NCI-H2107 treated with DMSO at 0.1 percent for 48 hours (cell line): ENCODE measurements at regions not wholly inside any gene's neighbourhood (a gene's known extent, or its start where the extent isn't known, plus 50 kb on each side); places are given as distances from the start of the nearest gene placed in this dataset.

Source experiments
- DNase-seq: peaks from one replicate; lab custom pipeline; 2025; ENCODE audit not compliant: unreplicated experiment; lab: John Stamatoyannopoulos, UW

- no peak for DNase-seq
Measured at GRCh38 chr12:115158816-115159215, 474.8 kb upstream of the TBX3 start.

DNA sequence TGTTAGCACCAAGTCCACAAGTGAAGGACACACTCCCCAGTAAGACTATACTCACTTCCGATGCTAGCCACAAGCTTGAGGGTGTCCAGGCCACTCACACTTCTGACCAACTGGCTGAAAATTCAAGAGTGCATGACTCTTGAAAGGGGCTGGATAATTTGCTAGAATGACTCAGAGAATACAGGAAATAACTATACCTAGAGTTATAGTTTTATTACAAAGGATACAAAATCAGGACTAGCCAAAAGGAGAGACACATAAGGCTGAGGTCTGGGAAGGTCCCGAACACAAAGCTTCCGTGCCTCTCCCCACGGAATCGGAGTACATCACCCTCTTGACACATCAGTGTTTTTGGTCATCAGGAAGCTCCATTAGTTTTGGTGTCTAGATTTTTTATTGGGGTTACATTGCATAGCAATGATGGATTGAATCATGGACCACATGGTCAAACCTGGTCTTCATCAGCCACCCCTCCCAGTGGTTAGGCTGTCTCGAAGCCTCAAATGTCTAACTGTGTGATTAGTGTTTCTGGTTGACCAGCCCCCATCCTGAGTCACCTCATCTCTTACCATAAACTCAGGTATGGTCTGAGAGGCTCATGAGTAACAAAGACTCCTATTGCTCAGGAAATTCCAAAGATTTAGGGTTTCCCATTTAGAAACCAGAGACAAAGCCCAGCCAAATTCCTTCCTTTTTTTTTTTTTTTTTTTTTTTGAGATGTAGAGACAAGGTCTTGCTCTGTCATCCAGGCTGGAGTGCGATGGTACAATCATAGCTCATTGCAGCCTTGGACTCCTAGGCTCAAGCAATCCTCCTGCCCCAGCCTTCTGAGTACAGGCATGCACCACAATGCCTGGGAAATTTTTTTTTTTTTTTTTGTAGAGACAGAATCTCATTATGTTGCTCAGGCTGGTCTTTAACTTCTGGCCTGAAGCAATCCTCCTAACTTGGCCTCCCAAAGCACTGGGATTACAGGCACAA lies 472.0 kb upstream of the TBX3 start:
- DNase-seq: no peak

GRCh38 chr12:115149685-115150378 lies 465.9 kb upstream of the TBX3 start:
- no peak for DNase-seq

DNA sequence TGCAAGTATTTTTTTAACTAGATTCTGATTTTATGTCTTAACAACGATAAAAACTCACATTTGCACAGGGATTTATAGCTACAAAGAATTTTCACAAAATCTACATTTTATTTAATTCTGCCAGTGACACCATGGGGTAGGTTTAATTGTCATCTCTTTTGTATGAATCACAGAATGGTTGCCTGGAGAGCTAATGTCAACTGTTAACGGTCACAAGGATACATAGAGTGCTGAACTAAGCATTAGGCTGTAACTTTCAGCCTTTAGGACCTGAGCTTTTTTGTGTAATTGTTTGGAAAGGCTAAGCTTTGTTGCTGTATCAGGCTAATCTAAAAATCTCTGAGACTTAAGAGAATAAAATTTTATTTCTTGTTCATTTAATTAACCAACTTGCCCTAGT lies 465.3 kb upstream of the TBX3 start:
- no peak for DNase-seq

DNA sequence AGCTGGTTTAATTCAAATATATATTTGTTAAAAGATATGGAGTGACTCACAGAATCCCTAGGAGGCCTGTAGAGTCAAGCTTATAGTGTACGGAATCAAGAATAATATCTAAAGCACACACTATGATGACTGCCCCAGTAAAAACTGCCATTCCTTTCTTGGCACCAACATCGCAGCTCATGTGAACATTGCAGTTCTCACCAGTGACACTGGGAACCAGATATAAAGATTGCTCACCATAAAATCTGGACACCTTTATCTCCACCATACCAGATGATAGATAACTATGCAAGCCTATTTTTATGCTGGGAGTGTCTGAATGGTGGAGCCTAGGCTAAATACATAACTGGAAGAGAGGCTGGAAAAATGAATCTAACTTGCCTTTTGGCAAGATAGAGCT lies 463.9 kb upstream of the TBX3 start:
- no peak for DNase-seq

- DNase-seq: no peak
Measured at GRCh38 chr12:115146453-115146852, 462.5 kb upstream of the TBX3 start.

DNA sequence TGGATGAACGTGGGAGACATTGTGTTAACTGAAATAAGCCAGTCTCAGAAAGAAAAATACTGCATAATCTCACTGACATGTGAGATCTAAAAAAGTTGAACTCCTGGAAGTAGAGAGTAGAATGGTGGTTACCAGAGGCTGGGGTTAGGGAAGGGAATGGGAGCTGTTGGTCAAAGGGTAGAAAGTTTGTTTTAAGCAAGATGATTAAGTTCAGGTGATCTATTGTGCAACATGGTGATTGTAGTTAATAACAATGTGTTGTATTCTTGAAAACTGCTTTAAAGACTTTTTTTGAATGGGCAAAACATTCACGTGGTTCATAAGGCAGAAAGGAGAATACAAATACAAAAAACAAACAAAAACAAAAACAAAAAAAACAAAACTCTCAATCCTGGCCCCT lies 460.4 kb upstream of the TBX3 start:
- DNase-seq: no peak

GRCh38 chr12:115140981-115141655 lies 457.1 kb upstream of the TBX3 start:
- DNase-seq: no peak

DNA sequence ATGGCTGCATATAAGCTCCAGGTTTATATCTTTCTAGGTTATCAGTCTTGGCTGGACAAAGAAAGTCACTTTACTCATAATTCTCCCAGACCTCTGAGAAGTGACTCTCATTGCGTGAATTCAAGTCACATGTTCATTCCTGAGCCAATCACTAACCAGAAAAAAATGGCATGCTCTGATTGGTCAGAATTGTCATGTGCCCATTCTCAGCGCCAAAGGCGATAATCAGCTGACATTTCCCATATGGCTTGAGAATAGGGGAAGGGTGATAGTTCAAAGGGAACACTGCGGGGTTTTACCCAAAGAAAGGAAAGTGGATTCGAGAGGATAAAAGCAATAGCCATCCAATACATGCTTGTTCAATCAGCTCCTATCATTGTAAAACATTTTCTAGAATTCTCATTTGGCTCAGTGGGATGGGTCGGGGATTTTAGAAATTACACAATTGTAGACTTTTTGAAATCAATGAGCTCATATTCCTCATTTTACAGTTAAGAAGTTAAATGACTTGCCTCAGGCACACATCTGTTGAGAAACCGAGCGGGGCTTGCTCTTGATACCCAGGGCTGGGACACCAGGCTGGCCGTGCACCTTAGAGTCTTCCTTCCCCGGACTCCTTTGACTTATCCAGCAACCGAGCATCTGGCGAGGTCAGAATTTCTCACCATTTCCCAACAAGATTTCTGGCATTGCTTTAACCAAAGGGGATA lies 454.0 kb upstream of the TBX3 start:
- no peak for DNase-seq

GRCh38 chr12:115135800-115136211 lies 451.8 kb upstream of the TBX3 start:
- DNase-seq: no peak

DNA sequence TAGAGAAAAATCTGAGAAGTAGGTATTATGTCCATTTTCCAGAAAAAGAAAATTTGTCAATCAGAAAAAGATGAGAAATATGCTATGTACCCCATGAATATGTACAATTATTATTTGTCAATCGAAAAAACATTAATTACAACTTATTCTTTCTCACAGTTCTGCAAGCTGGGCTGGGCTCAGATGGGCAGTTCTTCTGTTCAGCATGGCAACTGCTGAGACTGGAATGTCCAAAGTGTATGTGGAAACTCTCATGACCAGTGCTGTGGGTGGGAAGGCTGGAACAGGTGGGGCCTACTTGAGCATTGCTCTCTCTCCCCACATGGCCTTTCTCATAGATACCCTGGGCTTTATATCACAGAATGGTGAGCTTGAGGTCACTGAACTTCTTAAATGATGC lies 450.3 kb upstream of the TBX3 start:
- DNase-seq: no peak

DNA sequence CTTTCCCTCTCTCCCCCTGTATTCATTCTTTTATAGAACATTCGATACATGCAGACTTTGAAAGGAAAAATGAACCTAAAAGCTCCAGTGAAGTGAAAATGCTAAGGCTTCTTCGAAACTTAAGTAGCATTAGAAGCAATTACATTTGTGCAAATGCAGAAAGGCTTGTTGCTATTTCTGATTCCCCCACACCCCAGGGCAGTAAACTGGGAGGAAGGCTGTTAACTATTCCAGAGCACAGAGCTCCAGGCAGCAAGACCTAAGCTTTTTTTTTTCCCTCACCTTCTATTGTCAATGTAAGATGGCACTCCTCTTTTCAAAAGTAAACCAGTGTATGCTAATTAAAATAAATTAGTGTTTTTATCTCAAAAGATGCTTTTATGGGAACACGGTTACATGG lies 448.9 kb upstream of the TBX3 start:
- no peak for DNase-seq

GRCh38 chr12:115132145-115132544 lies 448.2 kb upstream of the TBX3 start:
- DNase-seq: no peak

DNA sequence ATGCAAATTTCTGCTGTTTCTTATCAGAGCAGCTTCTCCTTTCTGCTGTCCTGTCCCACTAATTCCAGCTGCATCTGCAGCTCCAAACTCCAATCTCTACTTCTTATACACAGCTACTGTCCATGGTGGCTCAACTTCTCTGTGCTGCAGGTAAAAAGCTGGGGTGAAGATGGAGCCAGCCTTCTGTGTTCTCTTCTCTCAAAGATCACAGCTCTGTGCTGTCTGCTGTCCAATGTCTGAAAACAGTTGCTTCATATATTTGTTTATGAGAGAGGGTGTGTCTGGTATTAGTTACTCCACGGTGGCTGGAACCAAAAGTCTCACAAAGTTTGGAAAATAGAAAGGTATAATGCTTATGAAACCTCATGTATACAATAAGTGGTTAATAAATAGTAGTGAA lies 445.8 kb upstream of the TBX3 start:
- no peak for DNase-seq

- no peak for DNase-seq
Measured at GRCh38 chr12:115121053-115121452, 437.1 kb upstream of the TBX3 start.

- DNase-seq: no peak
Measured at GRCh38 chr12:115118177-115118724, 434.3 kb upstream of the TBX3 start.

DNA sequence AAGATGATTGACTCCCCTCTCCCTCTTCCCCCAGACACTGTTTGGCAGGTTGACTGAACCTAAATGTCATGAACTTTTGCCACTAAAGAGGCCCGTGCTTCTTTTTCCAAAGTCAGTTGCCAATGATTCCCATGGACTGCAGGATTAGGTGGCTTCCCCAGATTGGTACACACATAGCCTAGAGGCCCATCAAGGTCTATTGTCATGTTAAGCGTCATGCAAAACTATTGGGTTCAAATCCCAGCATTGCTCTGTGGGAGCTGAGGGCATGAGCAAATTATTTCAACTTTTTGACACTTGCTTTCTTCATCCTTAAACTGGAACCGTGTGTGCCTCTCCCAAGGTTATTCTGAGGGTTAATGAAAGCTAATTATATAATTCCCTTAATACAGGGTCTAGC lies 430.2 kb upstream of the TBX3 start:
- no peak for DNase-seq

GRCh38 chr12:115109863-115110262 lies 425.9 kb upstream of the TBX3 start:
- no peak for DNase-seq

- no peak for DNase-seq
Measured at GRCh38 chr12:115108129-115109100, 424.4 kb upstream of the TBX3 start.
